Neural cell (in vitro differentiated cells): ENCODE measurements at regions not wholly inside any gene's neighbourhood (a gene's known extent, or its start where the extent isn't known, plus 50 kb on each side); places are given as distances from the start of the nearest gene placed in this dataset.

Experiments used
- H2AFZ ChIP-seq: fragments of 200-600, 300-800 bp; sonication (generic), shearing (Covaris generic); 2 replicates; pipeline ENCODE4 v1.6.0; 2014; ENCODE audit warnings: low read depth, mild to moderate bottlenecking, antibody characterized with exemption, low read length, moderate library complexity
- H3F3A ChIP-seq: fragments of 200-600 bp; shearing (Covaris generic); 2 replicates; pipeline ENCODE4 v1.6.1; 2016; ENCODE audit warnings: mild to moderate bottlenecking, moderate library complexity, mixed read lengths, antibody characterized with exemption, low read length; ENCODE audit not compliant: insufficient read depth, poor library complexity, severe bottlenecking
- H3K27ac ChIP-seq: fragments of 200-600, 300-800 bp; sonication (generic), shearing (Covaris generic); 2 replicates; pipeline ENCODE4 v1.5.1; 2014; ENCODE audit warnings: mild to moderate bottlenecking, low read length, moderate library complexity
- H3K27me3 ChIP-seq: fragments of 300-800, 200-600 bp; sonication (generic), shearing (Covaris generic); 2 replicates; pipeline ENCODE4 v1.6.0; 2014; ENCODE audit warnings: mild to moderate bottlenecking, low read depth, low read length, moderate library complexity; ENCODE audit not compliant: insufficient read depth
- H3K36me3 ChIP-seq: fragments of 300-800, 200-600 bp; sonication (generic), shearing (Covaris generic); 2 replicates; pipeline ENCODE4 v1.5.1; 2014; ENCODE audit warnings: mild to moderate bottlenecking, antibody characterized with exemption, low read length, moderate library complexity; ENCODE audit not compliant: insufficient read depth
- H3K4me2 ChIP-seq: fragments of 300-800, 200-600 bp; sonication (generic), shearing (Covaris generic); 2 replicates; pipeline ENCODE4 v1.6.0; 2014; ENCODE audit warnings: mild to moderate bottlenecking, low read length
- H3K4me3 ChIP-seq: fragments of 300-800, 200-600 bp; sonication (generic), shearing (Covaris generic); 2 replicates; pipeline ENCODE4 v1.5.1; 2014; ENCODE audit warnings: mild to moderate bottlenecking, low read length, moderate library complexity
- H3K79me2 ChIP-seq: fragments of 200-600 bp; shearing (Covaris generic); replicated peaks from 2 replicates; pipeline ENCODE4 v1.6.0; 2014; ENCODE audit warnings: mild to moderate bottlenecking, low read length, moderate library complexity; ENCODE audit not compliant: insufficient read depth
- H3K9ac ChIP-seq: fragments of 300-800, 200-600 bp; sonication (generic), shearing (Covaris generic); 2 replicates; pipeline ENCODE4 v1.6.1; 2016; ENCODE audit warnings: mild to moderate bottlenecking, low read length, mixed read lengths
- H3K9me2 ChIP-seq: fragments of 200-600 bp; shearing (Covaris generic); 2 replicates; pipeline ENCODE4 v1.6.1; 2016; ENCODE audit warnings: mild to moderate bottlenecking, low read length, mixed read lengths; ENCODE audit not compliant: insufficient read depth
- H3K9me3 ChIP-seq: fragments of 200-600, 300-800 bp; sonication (generic), shearing (Covaris generic); 2 replicates; pipeline ENCODE4 v1.6.1; 2016; ENCODE audit warnings: mild to moderate bottlenecking, mixed run types, low read length, moderate library complexity, mixed read lengths
- H4K20me1 ChIP-seq: fragments of 200-600 bp; shearing (Covaris generic); 2 replicates; pipeline ENCODE4 v1.6.1; 2016; ENCODE audit warnings: mild to moderate bottlenecking, mixed run types; ENCODE audit not compliant: insufficient read depth
- EP300 ChIP-seq: fragments of 450-650 bp; conservative IDR thresholded peaks from 2 replicates; pipeline ENCODE4 v1.6.1; 2014; ENCODE audit warnings: antibody characterized with exemption, mild to moderate bottlenecking, moderate library complexity; ENCODE audit not compliant: poor library complexity, severe bottlenecking
- EZH2 ChIP-seq: fragments of 200-600, 300-800 bp; shearing (Covaris generic), sonication (generic); IDR thresholded peaks from 2 replicates; pipeline ENCODE4 v1.6.1; 2014; ENCODE audit warnings: antibody characterized with exemption, low read length, borderline replicate concordance, mild to moderate bottlenecking; ENCODE audit not compliant: insufficient read depth, poor library complexity, severe bottlenecking
- MXI1 ChIP-seq: fragments of 450-650 bp; conservative IDR thresholded peaks from 2 replicates; pipeline ENCODE4 v1.6.1; 2014; ENCODE audit warnings: antibody characterized with exemption, mild to moderate bottlenecking; ENCODE audit not compliant: poor library complexity, severe bottlenecking
- POLR2AphosphoS5 ChIP-seq: IDR thresholded peaks from 2 replicates; pipeline ENCODE4 v1.6.1; 2012
- RAD21 ChIP-seq: fragments of 450-650 bp; conservative IDR thresholded peaks from 2 replicates; pipeline ENCODE4 v1.6.1; 2014; ENCODE audit warnings: antibody characterized with exemption, mild to moderate bottlenecking, moderate library complexity
- SMC3 ChIP-seq: fragments of 450-650 bp; conservative IDR thresholded peaks from 2 replicates; pipeline ENCODE4 v1.6.1; 2014; ENCODE audit warnings: antibody characterized with exemption, mild to moderate bottlenecking, moderate library complexity; ENCODE audit not compliant: poor library complexity
- TAF1 ChIP-seq: IDR thresholded peaks from 2 replicates; pipeline ENCODE4 v1.6.1; 2012; ENCODE audit warnings: low read depth
- TF ChIP-seq, protein P1 (sequence below): fragments of 450-650 bp; IDR thresholded peaks from 2 replicates; pipeline ENCODE4 v1.5.1; 2014; ENCODE audit warnings: antibody characterized with exemption, mild to moderate bottlenecking, moderate library complexity; ENCODE audit not compliant: poor library complexity, severe bottlenecking
- TF ChIP-seq, protein P2 (sequence below): IDR thresholded peaks from 2 replicates; pipeline ENCODE4 v1.6.1; 2012; ENCODE audit warnings: borderline replicate concordance

DNA sequence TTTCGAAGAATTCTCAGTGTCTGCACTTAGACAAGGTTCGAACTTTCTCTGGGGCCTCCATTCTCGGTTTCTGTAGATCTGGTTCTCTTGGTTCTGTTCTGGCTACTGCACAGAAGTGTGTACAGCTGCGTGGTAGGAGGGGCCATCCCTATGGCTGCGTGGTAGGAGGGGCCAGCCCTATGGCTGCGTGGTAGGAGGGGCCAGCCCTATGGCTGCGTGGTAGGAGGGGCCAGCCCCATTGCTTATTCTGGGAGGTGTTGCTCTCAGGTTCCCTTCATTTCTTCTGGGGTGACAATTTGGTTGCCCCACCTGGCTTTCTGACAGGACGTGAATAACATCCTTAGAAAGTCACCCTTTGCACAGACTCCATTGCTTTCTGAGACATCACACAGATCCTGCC, 65.2 kb upstream of the CHST15 start:
- Histone ChIP-seq H3K4me3 (no peak overlapping the region), H3K9me3 (no peaks in the 10 kb centered on the region), H2AFZ (no peak overlapping the region), H3K36me3 (no peaks in the 10 kb centered on the region), H3K27me3 (no peaks in the 10 kb centered on the region), H3K9ac (no peak overlapping the region), H3K4me2 (no peak overlapping the region), H3F3A (no peaks in the 10 kb centered on the region), H3K27ac (no peak overlapping the region), H4K20me1 (no peaks in the 10 kb centered on the region), H3K79me2 (no peaks in the 10 kb centered on the region), H3K9me2 (no peaks in the 10 kb centered on the region)
- TF ChIP-seq EZH2 (no peak), SMC3 (no peak), EP300 (no peak), POLR2AphosphoS5 (no peak), RAD21 (no peak), TAF1 (no peak), MXI1 (no peak)
- TF ChIP-seq, protein P1, sequence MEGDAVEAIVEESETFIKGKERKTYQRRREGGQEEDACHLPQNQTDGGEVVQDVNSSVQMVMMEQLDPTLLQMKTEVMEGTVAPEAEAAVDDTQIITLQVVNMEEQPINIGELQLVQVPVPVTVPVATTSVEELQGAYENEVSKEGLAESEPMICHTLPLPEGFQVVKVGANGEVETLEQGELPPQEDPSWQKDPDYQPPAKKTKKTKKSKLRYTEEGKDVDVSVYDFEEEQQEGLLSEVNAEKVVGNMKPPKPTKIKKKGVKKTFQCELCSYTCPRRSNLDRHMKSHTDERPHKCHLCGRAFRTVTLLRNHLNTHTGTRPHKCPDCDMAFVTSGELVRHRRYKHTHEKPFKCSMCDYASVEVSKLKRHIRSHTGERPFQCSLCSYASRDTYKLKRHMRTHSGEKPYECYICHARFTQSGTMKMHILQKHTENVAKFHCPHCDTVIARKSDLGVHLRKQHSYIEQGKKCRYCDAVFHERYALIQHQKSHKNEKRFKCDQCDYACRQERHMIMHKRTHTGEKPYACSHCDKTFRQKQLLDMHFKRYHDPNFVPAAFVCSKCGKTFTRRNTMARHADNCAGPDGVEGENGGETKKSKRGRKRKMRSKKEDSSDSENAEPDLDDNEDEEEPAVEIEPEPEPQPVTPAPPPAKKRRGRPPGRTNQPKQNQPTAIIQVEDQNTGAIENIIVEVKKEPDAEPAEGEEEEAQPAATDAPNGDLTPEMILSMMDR = no peak
- TF ChIP-seq, protein P2, sequence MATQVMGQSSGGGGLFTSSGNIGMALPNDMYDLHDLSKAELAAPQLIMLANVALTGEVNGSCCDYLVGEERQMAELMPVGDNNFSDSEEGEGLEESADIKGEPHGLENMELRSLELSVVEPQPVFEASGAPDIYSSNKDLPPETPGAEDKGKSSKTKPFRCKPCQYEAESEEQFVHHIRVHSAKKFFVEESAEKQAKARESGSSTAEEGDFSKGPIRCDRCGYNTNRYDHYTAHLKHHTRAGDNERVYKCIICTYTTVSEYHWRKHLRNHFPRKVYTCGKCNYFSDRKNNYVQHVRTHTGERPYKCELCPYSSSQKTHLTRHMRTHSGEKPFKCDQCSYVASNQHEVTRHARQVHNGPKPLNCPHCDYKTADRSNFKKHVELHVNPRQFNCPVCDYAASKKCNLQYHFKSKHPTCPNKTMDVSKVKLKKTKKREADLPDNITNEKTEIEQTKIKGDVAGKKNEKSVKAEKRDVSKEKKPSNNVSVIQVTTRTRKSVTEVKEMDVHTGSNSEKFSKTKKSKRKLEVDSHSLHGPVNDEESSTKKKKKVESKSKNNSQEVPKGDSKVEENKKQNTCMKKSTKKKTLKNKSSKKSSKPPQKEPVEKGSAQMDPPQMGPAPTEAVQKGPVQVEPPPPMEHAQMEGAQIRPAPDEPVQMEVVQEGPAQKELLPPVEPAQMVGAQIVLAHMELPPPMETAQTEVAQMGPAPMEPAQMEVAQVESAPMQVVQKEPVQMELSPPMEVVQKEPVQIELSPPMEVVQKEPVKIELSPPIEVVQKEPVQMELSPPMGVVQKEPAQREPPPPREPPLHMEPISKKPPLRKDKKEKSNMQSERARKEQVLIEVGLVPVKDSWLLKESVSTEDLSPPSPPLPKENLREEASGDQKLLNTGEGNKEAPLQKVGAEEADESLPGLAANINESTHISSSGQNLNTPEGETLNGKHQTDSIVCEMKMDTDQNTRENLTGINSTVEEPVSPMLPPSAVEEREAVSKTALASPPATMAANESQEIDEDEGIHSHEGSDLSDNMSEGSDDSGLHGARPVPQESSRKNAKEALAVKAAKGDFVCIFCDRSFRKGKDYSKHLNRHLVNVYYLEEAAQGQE = no peak

DNA sequence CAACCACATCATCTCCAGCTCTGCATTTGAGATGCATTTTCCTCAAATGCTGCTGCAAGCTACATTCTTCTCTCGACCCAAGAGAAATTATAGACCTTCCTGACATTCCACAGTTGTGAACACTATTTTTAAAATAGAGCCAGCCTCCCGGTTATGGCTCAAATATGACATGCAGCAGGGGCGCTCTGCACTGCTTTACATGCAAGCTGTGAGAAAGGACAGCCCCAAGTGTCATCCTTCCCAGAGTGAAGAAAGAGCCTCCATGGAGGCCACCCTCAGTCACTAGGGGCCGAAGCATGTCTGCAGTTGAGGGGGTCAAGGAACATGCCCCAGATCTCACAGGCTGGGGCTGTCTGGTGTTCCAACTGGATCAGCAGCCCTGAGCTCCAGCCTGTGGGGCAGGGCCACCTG, 63.9 kb upstream of the CHST15 start:
- Histone ChIP-seq H3K4me2 (no peak overlapping the region), H2AFZ (no peak overlapping the region), H3K36me3 (no peaks in the 10 kb centered on the region), H3K9me2 (no peaks in the 10 kb centered on the region), H3F3A (no peaks in the 10 kb centered on the region), H3K27me3 (no peaks in the 10 kb centered on the region), H3K79me2 (no peaks in the 10 kb centered on the region), H3K9ac (no peak overlapping the region), H3K4me3 (no peak overlapping the region), H4K20me1 (no peaks in the 10 kb centered on the region), H3K9me3 (no peaks in the 10 kb centered on the region), H3K27ac (no peak overlapping the region)
- TF ChIP-seq SMC3 = no peak
- TF ChIP-seq, protein P2 = no peak
- no peak for TF ChIP-seq EP300
- no peak for TF ChIP-seq TAF1
- no peak for TF ChIP-seq MXI1
- TF ChIP-seq, protein P1 = no peak
- TF ChIP-seq EZH2 = no peak
- no peak for TF ChIP-seq POLR2AphosphoS5
- no peak for TF ChIP-seq RAD21
